ENCODE measurements at regions not wholly inside any gene's neighbourhood (a gene's known extent, or its start where the extent isn't known, plus 50 kb on each side); places are given as distances from the start of the nearest gene placed in this dataset.

- TF ChIP-seq, protein P1, sequence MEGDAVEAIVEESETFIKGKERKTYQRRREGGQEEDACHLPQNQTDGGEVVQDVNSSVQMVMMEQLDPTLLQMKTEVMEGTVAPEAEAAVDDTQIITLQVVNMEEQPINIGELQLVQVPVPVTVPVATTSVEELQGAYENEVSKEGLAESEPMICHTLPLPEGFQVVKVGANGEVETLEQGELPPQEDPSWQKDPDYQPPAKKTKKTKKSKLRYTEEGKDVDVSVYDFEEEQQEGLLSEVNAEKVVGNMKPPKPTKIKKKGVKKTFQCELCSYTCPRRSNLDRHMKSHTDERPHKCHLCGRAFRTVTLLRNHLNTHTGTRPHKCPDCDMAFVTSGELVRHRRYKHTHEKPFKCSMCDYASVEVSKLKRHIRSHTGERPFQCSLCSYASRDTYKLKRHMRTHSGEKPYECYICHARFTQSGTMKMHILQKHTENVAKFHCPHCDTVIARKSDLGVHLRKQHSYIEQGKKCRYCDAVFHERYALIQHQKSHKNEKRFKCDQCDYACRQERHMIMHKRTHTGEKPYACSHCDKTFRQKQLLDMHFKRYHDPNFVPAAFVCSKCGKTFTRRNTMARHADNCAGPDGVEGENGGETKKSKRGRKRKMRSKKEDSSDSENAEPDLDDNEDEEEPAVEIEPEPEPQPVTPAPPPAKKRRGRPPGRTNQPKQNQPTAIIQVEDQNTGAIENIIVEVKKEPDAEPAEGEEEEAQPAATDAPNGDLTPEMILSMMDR (IDR thresholded peaks at IDR 0.05; ENCODE audit: low read depth, low read length, poor library complexity, severe bottlenecking), result no peak
- no peak for TF ChIP-seq EZH2phosphoT487 (IDR thresholded peaks at IDR 0.05; ENCODE audit: borderline replicate concordance, low read length)
Observed at GRCh38 chr5:93236807-93237421, 344.1 kb downstream of the NR2F1-AS1 start.

All from DOHH2 (cell line).